ENCODE measurements at regions not wholly inside any gene's neighbourhood (a gene's known extent, or its start where the extent isn't known, plus 50 kb on each side); places are given as distances from the start of the nearest gene placed in this dataset.
"Not testable (repeated sequence)": the region's sequence is repeated elsewhere in the genome, so short reads cannot be mapped to it uniquely, and the experiment has no call there.

DNA sequence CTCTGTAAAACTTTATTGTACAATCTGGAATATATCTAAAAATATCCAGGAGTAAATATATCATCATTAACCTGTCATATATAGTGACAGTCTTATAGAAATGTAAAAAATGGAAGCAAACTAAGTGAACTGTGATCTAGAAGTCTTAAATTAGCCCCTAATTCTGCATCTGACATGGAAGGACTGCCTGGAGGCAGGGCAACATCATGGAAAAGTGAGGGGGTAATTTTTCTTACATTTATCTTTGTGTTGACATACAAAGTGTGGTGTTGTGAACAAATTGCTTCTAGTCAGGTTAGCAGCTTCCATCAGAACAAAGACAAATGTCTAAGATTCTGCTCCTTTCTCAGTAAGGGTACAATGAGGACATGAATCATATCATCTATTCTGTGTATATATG is 186.3 kb downstream of the C4orf33 start:
- Histone ChIP-seq H3K27me3 (replicated peaks; ENCODE audit: insufficient read depth, low read depth, low read length, poor library complexity) (no peaks in the 10 kb centered on the region), H3K4me1 (ENCODE audit: insufficient read depth, low read length, poor library complexity, severe bottlenecking) (no peaks in the 10 kb centered on the region), H3K36me3 (ENCODE audit: insufficient read depth, low read length, poor library complexity, severe bottlenecking) (no peaks in the 10 kb centered on the region), H3K9me3 (ENCODE audit: low read depth, low read length, poor library complexity, severe bottlenecking) (no peaks in the 10 kb centered on the region), H3K4me3 (ENCODE audit: low read depth, low read length, poor library complexity, severe bottlenecking) (no peak overlapping the region), H3K27ac (ENCODE audit: low read depth, low read length, poor library complexity, severe bottlenecking) (no peak overlapping the region)
- intact Hi-C loops (cut with micrococcal nuclease; ENCODE audit: unreplicated experiment): no loop called here
- TF ChIP-seq EZH2 (IDR thresholded peaks at IDR 0.05; ENCODE audit: borderline replicate concordance, low read depth, low read length, poor library complexity, severe bottlenecking): no peak
- TF ChIP-seq CTCF (conservative IDR thresholded peaks at IDR 0.05; ENCODE audit: low read depth, low read length): no peak
- ChIA-PET POLR2A (ENCODE audit: low non-redundant PET) (no interaction called here), CTCF (no interaction called here)
- BruUV-seq (replicated peaks): no TSS peak
- no peak for DNase-seq (ENCODE audit: low spot score)

GRCh38 chr4:129292194-129292593 is 196.2 kb downstream of the C4orf33 start:
- H3K27me3 ChIP-seq (replicated peaks; ENCODE audit: insufficient read depth, low read depth, low read length, poor library complexity); POLR2A ChIA-PET (ENCODE audit: low non-redundant PET); CTCF ChIA-PET; H3K27ac ChIP-seq (ENCODE audit: low read depth, low read length, poor library complexity, severe bottlenecking); DNase-seq (ENCODE audit: low spot score); H3K4me1 ChIP-seq (ENCODE audit: insufficient read depth, low read length, poor library complexity, severe bottlenecking); BruUV-seq (replicated peaks); H3K9me3 ChIP-seq (ENCODE audit: low read depth, low read length, poor library complexity, severe bottlenecking); intact Hi-C loops (cut with micrococcal nuclease; ENCODE audit: unreplicated experiment); H3K36me3 ChIP-seq (ENCODE audit: insufficient read depth, low read length, poor library complexity, severe bottlenecking); H3K4me3 ChIP-seq (ENCODE audit: low read depth, low read length, poor library complexity, severe bottlenecking): not testable (repeated sequence)

- Histone ChIP-seq H3K27me3 (replicated peaks; ENCODE audit: insufficient read depth, low read depth, low read length, poor library complexity) (no peaks in the 10 kb centered on the region), H3K36me3 (ENCODE audit: insufficient read depth, low read length, poor library complexity, severe bottlenecking) (no peaks in the 10 kb centered on the region), H3K27ac (ENCODE audit: low read depth, low read length, poor library complexity, severe bottlenecking) (no peak overlapping the region), H3K4me1 (ENCODE audit: insufficient read depth, low read length, poor library complexity, severe bottlenecking) (no peaks in the 10 kb centered on the region), H3K9me3 (ENCODE audit: low read depth, low read length, poor library complexity, severe bottlenecking) (no peaks in the 10 kb centered on the region), H3K4me3 (ENCODE audit: low read depth, low read length, poor library complexity, severe bottlenecking) (no peak overlapping the region)
- DNase-seq (ENCODE audit: low spot score): no peak
- intact Hi-C loops (cut with micrococcal nuclease; ENCODE audit: unreplicated experiment): no loop called here
- no peak for TF ChIP-seq CTCF (conservative IDR thresholded peaks at IDR 0.05; ENCODE audit: low read depth, low read length)
- no peak for TF ChIP-seq EZH2 (IDR thresholded peaks at IDR 0.05; ENCODE audit: borderline replicate concordance, low read depth, low read length, poor library complexity, severe bottlenecking)
- no TSS peak for BruUV-seq (replicated peaks)
- ChIA-PET CTCF (no interaction called here), POLR2A (ENCODE audit: low non-redundant PET) (no interaction called here)
Measured at GRCh38 chr4:129314781-129315180, 218.8 kb downstream of the C4orf33 start.

- ChIA-PET CTCF (no interaction called here), POLR2A (ENCODE audit: low non-redundant PET) (no interaction called here)
- no peaks in the 10 kb centered on the region for H3K36me3 ChIP-seq (ENCODE audit: insufficient read depth, low read length, poor library complexity, severe bottlenecking)
- H3K9me3 ChIP-seq (ENCODE audit: low read depth, low read length, poor library complexity, severe bottlenecking): no peaks in the 10 kb centered on the region
- BruUV-seq (replicated peaks): no TSS peak
- H3K27me3 ChIP-seq (replicated peaks; ENCODE audit: insufficient read depth, low read depth, low read length, poor library complexity): no peaks in the 10 kb centered on the region
- H3K4me1 ChIP-seq (ENCODE audit: insufficient read depth, low read length, poor library complexity, severe bottlenecking): no peaks in the 10 kb centered on the region
- no peak overlapping the region for H3K4me3 ChIP-seq (ENCODE audit: low read depth, low read length, poor library complexity, severe bottlenecking)
- intact Hi-C loops (cut with micrococcal nuclease; ENCODE audit: unreplicated experiment): no loop called here
- DNase-seq (ENCODE audit: low spot score): no peak
- H3K27ac ChIP-seq (ENCODE audit: low read depth, low read length, poor library complexity, severe bottlenecking): no peak overlapping the region
- TF ChIP-seq EZH2 (IDR thresholded peaks at IDR 0.05; ENCODE audit: borderline replicate concordance, low read depth, low read length, poor library complexity, severe bottlenecking): no peak
- no peak for TF ChIP-seq CTCF (conservative IDR thresholded peaks at IDR 0.05; ENCODE audit: low read depth, low read length)
Measured at GRCh38 chr4:129322920-129323319, 227.0 kb downstream of the C4orf33 start.

Data from A673 (cell line).